Prostate gland (tissue), 2 donors: ENCODE measurements at regions not wholly inside any gene's neighbourhood (a gene's known extent, or its start where the extent isn't known, plus 50 kb on each side); places are given as distances from the start of the nearest gene placed in this dataset.

Source experiments
- CTCF ChIP-seq, 4 experiments: fragments of 200-600 bp in 2 of 4; fragments of 450-650 bp in 2 of 4; sonication (generic) in 2 of 4; IDR thresholded peaks; 1 replicate in 3 of 4; 2 replicates in 1 of 4; pipeline ENCODE4 v1.5.1; 2016 to 2019; ENCODE audit warnings: antibody characterized with exemption in 4 of 4, mild to moderate bottlenecking in 2 of 4, moderate library complexity in 2 of 4
- POLR2AphosphoS5 ChIP-seq: sonication (generic); formaldehyde crosslinking; IDR thresholded peaks from one replicate; pipeline ENCODE4 v1.6.1; 2017; ENCODE audit warnings: antibody characterized with exemption

GRCh38 chr6:12566618-12567123 lies 149.9 kb upstream of the PHACTR1 start:
- no peak for TF ChIP-seq CTCF (IDR thresholded peaks at IDR 0.05)
- no peak for TF ChIP-seq POLR2AphosphoS5
